IPS DF 4.7 (cell line): ENCODE measurements at regions not wholly inside any gene's neighbourhood (a gene's known extent, or its start where the extent isn't known, plus 50 kb on each side); places are given as distances from the start of the nearest gene placed in this dataset.
"Not testable (repeated sequence)": the region's sequence is repeated elsewhere in the genome, so short reads cannot be mapped to it uniquely, and the experiment has no call there.

ENCODE experiments used
- DNase-seq: peaks from one replicate; pipeline ENCODE4 v3.0.0-alpha.2; 2013; ENCODE audit warnings: low spot score; ENCODE audit errors: extremely low read depth

- DNase-seq, result no peak
These were observed 171.5 kb upstream of the ADCY1 start for GRCh38 chr7:45402480-45403218.

GRCh38 chr7:45404622-45405021, 169.5 kb upstream of the ADCY1 start:
- DNase-seq, result no peak

- DNase-seq, result peak; percentile 7
These were observed 166.3 kb upstream of the ADCY1 start for GRCh38 chr7:45407730-45408408.

GRCh38 chr7:45408409-45408737, 165.8 kb upstream of the ADCY1 start:
- no peak for DNase-seq

- DNase-seq, result no peak
These were observed 163.3 kb upstream of the ADCY1 start for GRCh38 chr7:45410893-45411292.

- DNase-seq, result no peak
These were observed 160.7 kb upstream of the ADCY1 start for GRCh38 chr7:45413419-45413818.

GRCh38 chr7:45414226-45414625, 159.9 kb upstream of the ADCY1 start:
- DNase-seq, result no peak

GRCh38 chr7:45415265-45415664, 158.9 kb upstream of the ADCY1 start:
- DNase-seq, result no peak

GRCh38 chr7:45416846-45417245, 157.3 kb upstream of the ADCY1 start:
- DNase-seq, result no peak

GRCh38 chr7:45417268-45417667, 156.9 kb upstream of the ADCY1 start:
- DNase-seq, result no peak

- DNase-seq, result no peak
These were observed 156.4 kb upstream of the ADCY1 start for GRCh38 chr7:45417735-45418134.

- no peak for DNase-seq
These were observed 153.2 kb upstream of the ADCY1 start for GRCh38 chr7:45420843-45421495.

GRCh38 chr7:45421806-45422205, 152.4 kb upstream of the ADCY1 start:
- DNase-seq, result no peak

- no peak for DNase-seq
These were observed 143.8 kb upstream of the ADCY1 start for GRCh38 chr7:45430397-45430796.

GRCh38 chr7:45434167-45434784, 139.9 kb upstream of the ADCY1 start:
- no peak for DNase-seq

- DNase-seq, result no peak
These were observed 139.0 kb upstream of the ADCY1 start for GRCh38 chr7:45435131-45435530.

- DNase-seq, result no peak
These were observed 138.3 kb upstream of the ADCY1 start for GRCh38 chr7:45435846-45436245.

- not testable (repeated sequence) for DNase-seq
These were observed 133.4 kb upstream of the ADCY1 start for GRCh38 chr7:45440776-45441175.

- no peak for DNase-seq
These were observed 130.9 kb upstream of the ADCY1 start for GRCh38 chr7:45443263-45443662.

GRCh38 chr7:45446195-45446944, 127.8 kb upstream of the ADCY1 start:
- no peak for DNase-seq

- no peak for DNase-seq
These were observed 126.9 kb upstream of the ADCY1 start for GRCh38 chr7:45447296-45447695.
